GM19463 (cell line): ENCODE measurements at regions not wholly inside any gene's neighbourhood (a gene's known extent, or its start where the extent isn't known, plus 50 kb on each side); places are given as distances from the start of the nearest gene placed in this dataset.
"Not testable (repeated sequence)": the region's sequence is repeated elsewhere in the genome, so short reads cannot be mapped to it uniquely, and the experiment has no call there.

ENCODE experiments used
- ATAC-seq: cut with Tn5 transposase; IDR thresholded peaks from one replicate; pipeline ENCODE4 v1.9.1; 2021; ENCODE audit warnings: mild to moderate bottlenecking, moderate library complexity; ENCODE audit not compliant: unreplicated experiment

DNA sequence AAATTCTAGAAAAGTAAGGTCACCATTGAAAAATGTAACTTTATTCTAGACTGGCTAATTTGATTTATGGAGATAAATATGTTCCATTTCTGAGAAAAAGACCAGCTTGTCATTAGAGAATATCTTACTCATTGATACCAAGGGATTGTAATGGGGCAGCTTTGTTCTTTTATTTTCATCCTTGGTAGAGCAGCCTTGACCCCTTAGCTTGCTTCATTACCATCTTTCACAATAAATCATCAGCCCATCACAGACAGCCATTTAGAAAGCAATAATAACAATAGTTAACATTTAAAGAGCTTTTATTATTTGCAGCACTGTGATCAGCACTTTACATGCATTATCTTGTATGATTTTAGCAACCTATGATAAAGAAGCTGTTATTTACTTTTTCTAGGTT, 253.6 kb downstream of the C3orf38 start:
- ATAC-seq = no peak

GRCh38 chr3:88408097-88408496, 258.3 kb downstream of the C3orf38 start:
- ATAC-seq = no peak

DNA sequence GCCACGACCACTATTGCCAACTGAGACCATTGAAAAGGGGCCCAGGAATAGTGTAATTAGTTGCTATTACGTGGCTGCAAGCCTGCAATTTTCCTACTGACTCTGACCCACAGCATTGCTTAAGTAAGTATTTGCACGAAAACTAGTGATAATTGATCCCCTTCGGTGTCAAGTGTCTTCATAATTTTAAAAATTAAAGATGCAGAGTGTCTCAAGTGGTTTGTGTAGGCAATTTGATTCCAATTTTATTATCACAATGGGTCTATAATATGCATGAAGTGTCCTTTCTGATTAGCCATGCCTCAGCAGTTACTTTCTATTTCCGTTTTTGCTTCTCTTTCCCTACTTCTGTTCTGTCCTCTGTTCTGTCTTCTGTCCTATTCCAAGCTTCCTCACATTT, 259.2 kb downstream of the C3orf38 start:
- no peak for ATAC-seq

- no peak for ATAC-seq
These were observed 260.5 kb downstream of the C3orf38 start for GRCh38 chr3:88410259-88410658.

DNA sequence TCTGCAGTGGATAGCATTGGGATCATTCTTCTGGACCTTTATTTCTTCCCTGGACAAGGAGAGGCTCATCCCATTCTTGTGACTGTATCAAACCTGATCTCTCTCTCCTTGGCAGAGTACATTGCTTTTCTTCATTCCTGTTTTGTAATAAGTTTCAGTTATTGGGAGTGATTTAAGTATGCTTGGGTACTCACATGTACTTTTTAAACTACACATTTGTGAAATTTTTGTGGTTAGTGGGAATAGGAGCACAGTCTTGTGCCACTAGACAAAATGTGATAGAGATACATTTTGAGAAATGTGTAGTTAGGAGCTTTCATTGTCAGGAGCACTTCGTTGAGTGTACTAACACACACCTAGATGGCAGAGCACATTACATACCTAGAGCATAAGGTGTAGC, 262.6 kb downstream of the C3orf38 start:
- no peak for ATAC-seq

GRCh38 chr3:88416436-88416835, 266.7 kb downstream of the C3orf38 start:
- ATAC-seq = no peak

DNA sequence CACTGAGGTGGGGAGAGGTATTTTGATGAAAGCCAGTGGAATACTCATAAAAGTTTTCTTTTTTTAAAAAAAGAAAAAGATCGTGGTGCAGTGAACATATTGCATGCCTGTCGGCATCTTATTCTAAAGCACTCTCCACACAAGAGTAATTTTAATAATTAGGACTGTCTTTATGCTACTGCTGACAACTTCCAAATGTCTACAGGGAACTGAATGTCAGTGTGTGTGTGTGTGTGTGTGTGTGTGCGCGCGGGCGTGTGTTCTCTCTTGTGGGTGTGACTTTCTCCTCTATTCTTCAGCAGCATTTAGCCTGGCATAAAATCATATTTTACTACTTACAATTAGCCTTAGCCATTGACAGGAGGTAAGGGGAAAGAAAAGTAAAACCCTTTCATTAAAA, 268.5 kb downstream of the C3orf38 start:
- ATAC-seq = no peak

DNA sequence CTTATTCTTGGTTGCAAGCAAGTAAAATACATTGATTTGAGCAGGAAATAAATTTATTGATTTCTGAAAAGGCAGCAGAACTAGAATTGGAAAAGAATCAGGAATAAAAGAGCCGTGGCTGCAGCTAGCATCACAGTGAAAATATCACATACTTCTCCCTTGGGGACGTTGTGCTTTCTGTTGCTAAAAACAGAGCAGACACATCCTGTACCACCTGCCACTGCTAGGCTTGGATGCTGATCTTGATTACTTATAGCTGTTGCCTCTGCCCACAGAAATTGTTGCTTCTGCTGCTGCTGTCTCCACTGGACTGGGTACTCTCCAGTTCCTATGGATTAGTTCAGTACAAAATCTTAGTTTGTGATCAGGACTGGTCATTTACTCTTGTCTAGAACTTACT, 283.8 kb downstream of the C3orf38 start:
- ATAC-seq = peak; percentile 96

GRCh38 chr3:88434001-88434400, 284.2 kb downstream of the C3orf38 start:
- ATAC-seq = no peak

- no peak for ATAC-seq
These were observed 290.9 kb downstream of the C3orf38 start for GRCh38 chr3:88440701-88441100.

- ATAC-seq = no peak
These were observed 293.3 kb downstream of the C3orf38 start for GRCh38 chr3:88443066-88443465.

- no peak for ATAC-seq
These were observed 294.5 kb downstream of the C3orf38 start for GRCh38 chr3:88444251-88444650.

- ATAC-seq = no peak
These were observed 302.5 kb downstream of the C3orf38 start for GRCh38 chr3:88452228-88452627.

DNA sequence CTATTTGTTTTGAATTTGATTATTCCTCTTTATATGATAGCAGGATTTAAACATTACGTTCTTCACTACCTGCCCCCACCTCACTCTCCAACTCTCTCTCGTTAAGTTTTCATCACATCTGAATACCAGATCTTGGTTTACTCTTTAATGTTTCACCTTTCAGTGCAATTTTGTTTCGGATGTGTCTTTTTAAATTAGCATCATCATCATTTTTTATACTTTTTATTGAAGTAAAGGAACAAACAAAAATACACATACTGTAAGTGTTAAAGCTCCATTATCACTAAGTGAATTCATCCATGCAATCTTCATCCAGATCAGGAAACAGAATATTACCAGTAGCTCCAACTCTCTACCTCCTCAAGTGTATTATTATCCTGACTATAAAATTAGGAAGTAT, 310.6 kb downstream of the C3orf38 start:
- ATAC-seq = no peak

DNA sequence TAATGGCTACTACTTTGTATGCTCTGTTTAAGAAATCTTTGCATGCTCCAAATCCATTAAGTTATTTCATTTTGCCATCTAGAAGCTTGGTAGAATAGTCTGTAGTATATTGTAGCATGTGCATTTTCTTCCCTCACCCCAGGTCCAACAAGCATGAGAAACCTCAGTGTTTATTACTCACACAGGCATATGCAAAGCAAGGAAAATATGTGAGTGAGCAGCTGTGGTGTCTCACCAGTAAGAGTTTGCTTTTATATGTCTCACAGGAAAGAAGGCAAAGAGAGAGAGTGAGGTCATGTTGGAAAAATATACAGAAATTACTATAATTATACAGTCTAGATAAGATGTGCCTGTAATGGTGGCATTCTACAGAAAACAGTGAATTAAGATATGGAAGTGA, 312.5 kb downstream of the C3orf38 start:
- ATAC-seq = no peak

DNA sequence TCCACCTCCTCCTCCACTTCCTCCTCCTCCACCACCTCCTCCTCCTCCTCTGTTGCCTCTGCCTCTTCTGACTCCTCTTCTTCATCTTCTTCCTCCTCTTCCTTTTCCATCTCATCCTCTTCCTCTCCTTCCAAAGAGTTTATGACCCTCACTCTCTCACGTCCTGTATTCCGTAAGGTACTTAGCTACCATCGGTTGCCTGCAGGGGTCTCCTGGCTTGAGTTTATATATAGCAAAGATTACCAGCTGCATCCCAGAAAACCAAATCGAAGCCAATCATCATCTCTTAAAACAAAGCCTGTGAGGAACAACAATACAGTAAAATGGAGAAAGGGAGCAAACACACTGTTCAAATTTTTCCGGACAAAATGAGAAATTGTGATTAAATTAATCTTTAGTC, 317.4 kb downstream of the C3orf38 start:
- no peak for ATAC-seq

- ATAC-seq = no peak
These were observed 319.5 kb downstream of the C3orf38 start for GRCh38 chr3:88469216-88469615.

DNA sequence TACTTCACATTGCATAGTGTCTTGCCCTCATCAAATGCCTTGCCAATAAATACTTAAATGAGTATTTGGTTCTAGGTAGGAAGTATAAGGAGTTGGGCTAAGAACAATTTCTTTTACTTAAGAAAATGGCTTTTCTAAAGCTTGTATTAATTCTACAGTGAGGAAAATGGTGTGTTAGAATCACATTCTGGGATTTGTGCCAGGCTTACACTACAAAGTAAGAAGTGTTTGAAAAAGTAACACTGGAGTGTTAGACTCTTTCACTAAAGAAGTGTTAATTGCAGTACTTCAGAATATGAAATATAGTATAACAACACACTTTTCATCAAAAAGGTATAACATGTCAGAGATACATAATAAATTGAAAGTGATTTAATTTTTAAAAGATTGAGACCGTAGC, 328.7 kb downstream of the C3orf38 start:
- ATAC-seq = no peak

DNA sequence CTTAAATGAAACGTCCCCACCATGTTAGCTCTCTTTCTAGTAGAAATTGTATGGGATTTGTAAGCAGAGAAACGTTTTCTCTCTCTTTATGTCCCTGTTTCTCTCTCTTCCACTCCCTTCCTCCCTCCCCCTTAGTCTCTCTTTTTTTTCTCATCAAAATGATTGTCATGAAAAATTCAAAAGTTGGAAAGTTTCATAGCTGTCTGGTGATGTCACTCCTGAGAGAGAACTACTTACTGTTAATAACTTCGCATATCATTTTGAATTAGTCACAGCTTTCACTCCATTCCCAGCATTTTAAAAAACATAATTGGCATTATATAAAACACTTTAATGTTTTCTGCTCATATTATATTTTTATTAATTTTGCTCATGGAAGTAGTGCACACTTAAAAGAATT, 331.1 kb downstream of the C3orf38 start:
- no peak for ATAC-seq

- no peak for ATAC-seq
These were observed 335.2 kb downstream of the C3orf38 start for GRCh38 chr3:88485001-88485400.

GRCh38 chr3:88508818-88509217, 359.1 kb downstream of the C3orf38 start:
- ATAC-seq = not testable (repeated sequence)

DNA sequence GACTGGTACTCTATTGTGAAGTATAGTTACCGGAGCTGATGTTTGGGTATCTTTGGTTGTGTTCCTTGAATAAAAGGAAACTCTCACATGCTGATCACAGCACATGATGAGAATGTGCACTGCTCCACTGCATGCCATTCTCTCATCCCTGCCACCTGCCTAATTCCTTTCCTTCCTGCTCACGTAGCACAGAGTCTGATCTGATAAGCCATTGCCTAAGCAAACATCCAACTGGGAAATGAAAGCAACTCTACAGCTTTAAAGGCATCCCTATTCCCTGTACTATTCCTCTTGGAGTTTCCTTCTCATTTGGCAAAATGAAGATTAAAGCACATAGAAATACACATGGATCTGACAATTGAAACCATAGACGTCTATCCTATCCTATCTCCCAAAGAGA, 359.8 kb downstream of the C3orf38 start:
- ATAC-seq = no peak

DNA sequence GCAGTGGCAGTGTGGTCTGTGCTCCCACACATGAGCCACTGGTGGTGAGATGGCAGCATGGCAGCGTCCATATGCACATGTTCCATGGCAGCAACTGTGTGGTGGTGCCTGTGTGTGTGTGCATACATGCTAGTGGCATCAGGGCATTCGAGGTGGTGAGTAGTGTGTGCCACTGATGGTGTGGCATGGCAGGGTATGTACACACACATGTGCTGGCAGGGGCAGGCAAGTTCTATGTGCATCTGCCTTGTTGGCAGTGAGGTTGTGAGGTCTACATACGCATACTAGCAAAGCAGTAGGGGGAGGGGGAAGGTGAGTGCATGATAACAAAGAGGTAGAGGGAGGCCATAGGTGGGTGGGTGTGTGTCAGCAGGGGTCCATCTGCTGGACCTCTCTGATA, 378.7 kb downstream of the C3orf38 start:
- ATAC-seq = no peak

- ATAC-seq = no peak
These were observed 384.8 kb downstream of the C3orf38 start for GRCh38 chr3:88534534-88534933.
